ENCODE measurements at regions not wholly inside any gene's neighbourhood (a gene's known extent, or its start where the extent isn't known, plus 50 kb on each side); places are given as distances from the start of the nearest gene placed in this dataset.

DNA sequence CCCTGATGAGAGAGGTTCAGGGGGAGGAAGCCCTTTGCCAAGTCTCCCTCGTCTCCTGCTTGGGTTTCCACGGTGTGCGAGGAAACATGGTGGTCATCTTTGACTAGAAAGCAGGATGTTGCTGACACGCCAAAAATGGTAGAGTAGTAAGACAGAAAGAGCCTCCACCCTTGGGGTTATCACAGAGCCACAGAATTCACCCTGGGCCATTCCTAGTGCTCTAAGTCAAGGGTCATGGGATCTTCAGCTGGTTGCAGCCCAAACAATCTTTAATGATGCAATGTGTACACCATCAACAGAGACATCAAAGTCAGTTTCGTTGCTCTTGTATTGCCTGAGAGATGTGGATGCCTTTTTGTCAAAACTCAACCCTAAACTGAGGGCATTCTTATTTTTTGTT is 201.9 kb downstream of the LY86 start:
- TF ChIP-seq, protein P1, sequence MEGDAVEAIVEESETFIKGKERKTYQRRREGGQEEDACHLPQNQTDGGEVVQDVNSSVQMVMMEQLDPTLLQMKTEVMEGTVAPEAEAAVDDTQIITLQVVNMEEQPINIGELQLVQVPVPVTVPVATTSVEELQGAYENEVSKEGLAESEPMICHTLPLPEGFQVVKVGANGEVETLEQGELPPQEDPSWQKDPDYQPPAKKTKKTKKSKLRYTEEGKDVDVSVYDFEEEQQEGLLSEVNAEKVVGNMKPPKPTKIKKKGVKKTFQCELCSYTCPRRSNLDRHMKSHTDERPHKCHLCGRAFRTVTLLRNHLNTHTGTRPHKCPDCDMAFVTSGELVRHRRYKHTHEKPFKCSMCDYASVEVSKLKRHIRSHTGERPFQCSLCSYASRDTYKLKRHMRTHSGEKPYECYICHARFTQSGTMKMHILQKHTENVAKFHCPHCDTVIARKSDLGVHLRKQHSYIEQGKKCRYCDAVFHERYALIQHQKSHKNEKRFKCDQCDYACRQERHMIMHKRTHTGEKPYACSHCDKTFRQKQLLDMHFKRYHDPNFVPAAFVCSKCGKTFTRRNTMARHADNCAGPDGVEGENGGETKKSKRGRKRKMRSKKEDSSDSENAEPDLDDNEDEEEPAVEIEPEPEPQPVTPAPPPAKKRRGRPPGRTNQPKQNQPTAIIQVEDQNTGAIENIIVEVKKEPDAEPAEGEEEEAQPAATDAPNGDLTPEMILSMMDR (IDR thresholded peaks at IDR 0.05) = no peak
- TF ChIP-seq POLR2A (IDR thresholded peaks at IDR 0.05) = no peak

Measured in uterus (tissue), 2 donors.